Transverse colon (tissue), 4 donors: ENCODE measurements at regions not wholly inside any gene's neighbourhood (a gene's known extent, or its start where the extent isn't known, plus 50 kb on each side); places are given as distances from the start of the nearest gene placed in this dataset.

ENCODE experiments used
- DNase-seq: peaks from one replicate; pipeline ENCODE4 v3.0.0-alpha.2; 2019
- H3K27ac ChIP-seq, 4 donors: fragments of 200-600 bp; sonication (generic); 2 replicates each; pipeline ENCODE4 v1.5.1; 2016 to 2018; ENCODE audit warnings: inconsistent platforms in 4 of 4
- H3K27me3 ChIP-seq: fragments of 200-600 bp; sonication (generic); 2 replicates; pipeline ENCODE4 v1.5.1; 2017; ENCODE audit warnings: inconsistent platforms
- H3K36me3 ChIP-seq, 4 donors: fragments of 200-600 bp; sonication (generic); 2 replicates each; pipeline ENCODE4 v1.5.1; 2017 to 2019; ENCODE audit warnings: inconsistent platforms in 4 of 4
- H3K4me1 ChIP-seq, 4 donors: fragments of 200-600 bp; sonication (generic); 2 replicates each; pipeline ENCODE4 v1.5.1; 2017 to 2020; ENCODE audit warnings: inconsistent platforms in 4 of 4
- H3K4me3 ChIP-seq, 4 donors: fragments of 200-600 bp; sonication (generic); 1 replicate in 1 of 4; 2 replicates in 3 of 4; pipeline versions ENCODE4 v1.5.1 to v1.6.1; 2017 to 2019; ENCODE audit warnings: inconsistent platforms in 4 of 4
- H3K9me3 ChIP-seq, 2 donors: fragments of 200-600 bp; sonication (generic); 2 replicates each; pipeline ENCODE4 v1.5.1; 2017 to 2019; ENCODE audit warnings: inconsistent platforms in 2 of 2
- CTCF ChIP-seq, 5 experiments: fragments of 200-600 bp in 3 of 5; fragments of 450-650 bp in 2 of 5; sonication (generic) in 3 of 5; IDR thresholded peaks; 1 replicate in 2 of 5; 2 replicates in 3 of 5; pipeline ENCODE4 v1.5.1; 2016 to 2017; ENCODE audit warnings: antibody characterized with exemption in 5 of 5, inconsistent platforms in 3 of 5, mild to moderate bottlenecking in 2 of 5, moderate library complexity in 1 of 5
- EP300 ChIP-seq: sonication (generic); formaldehyde crosslinking; IDR thresholded peaks from one replicate; pipeline ENCODE4 v1.6.1; 2017; ENCODE audit warnings: antibody characterized with exemption, low read depth
- POLR2A ChIP-seq: fragments of 450-650 bp; IDR thresholded peaks from one replicate; pipeline ENCODE4 v1.6.1; 2016; ENCODE audit warnings: antibody characterized with exemption, mild to moderate bottlenecking, moderate library complexity
- POLR2AphosphoS5 ChIP-seq, 3 donors: sonication (generic); formaldehyde crosslinking; IDR thresholded peaks; one replicate each; pipeline ENCODE4 v1.6.1; 2016; ENCODE audit warnings: antibody characterized with exemption in 3 of 3
- WGBS, 2 donors: methylation state at CpG; one replicate each; pipeline ENCODE4 v1.1.5; 2018; ENCODE audit warnings: low coverage in 1 of 2; 5-methylcytosine and 5-hydroxymethylcytosine counted together
- in situ Hi-C, 4 donors: fragments of 200-750 bp; cut with MboI; loops; one replicate each; pipeline versions ENCODE4 v1.15.0 to v1.15.1; 2017; ENCODE audit warnings: low sequenced_read_pairs in 3 of 4, low pct_ligation_motif_present in 1 of 4, low pct_unique_long_range_greater_than_20kb in 1 of 4
- intact Hi-C: fragments of 100-400 bp; cut with DNase I; formaldehyde crosslinking; loops from one replicate; pipeline ENCODE4 v1.15.1; 2023; ENCODE audit warnings: low total_unique reads

- intact Hi-C loops (no loop called here), in situ Hi-C loops (no loop called here)
- no peaks in the 10 kb centered on the region for H3K36me3 ChIP-seq
- no peak for TF ChIP-seq POLR2AphosphoS5 (IDR thresholded peaks at IDR 0.05)
- no peak for TF ChIP-seq CTCF (IDR thresholded peaks at IDR 0.05)
- no peak for TF ChIP-seq EP300
- TF ChIP-seq POLR2A = no peak
- H3K27me3 ChIP-seq = no peaks in the 10 kb centered on the region
- H3K9me3 ChIP-seq = no peaks in the 10 kb centered on the region
- no peaks in the 10 kb centered on the region for H3K4me1 ChIP-seq
- DNase-seq = no peak
- 67 to 100% methylated on average over 1 of the region's 1 CpG for WGBS, 2 donors
- H3K4me3 ChIP-seq = no peak overlapping the region
- H3K27ac ChIP-seq = no peak overlapping the region
Observed at GRCh38 chrX:148156986-148157385, 175.8 kb downstream of the FMR1NB start.

GRCh38 chrX:148159796-148160195, 178.7 kb downstream of the FMR1NB start:
- no peak for TF ChIP-seq CTCF (IDR thresholded peaks at IDR 0.05)
- TF ChIP-seq EP300 = no peak
- TF ChIP-seq POLR2AphosphoS5 (IDR thresholded peaks at IDR 0.05) = no peak
- no peak for TF ChIP-seq POLR2A
- Histone ChIP-seq H3K4me1 (no peaks in the 10 kb centered on the region), H3K9me3 (no peaks in the 10 kb centered on the region), H3K36me3 (no peaks in the 10 kb centered on the region), H3K4me3 (no peak overlapping the region), H3K27ac (no peak overlapping the region), H3K27me3 (no peaks in the 10 kb centered on the region)
- in situ Hi-C loops (no loop called here), intact Hi-C loops (no loop called here)
- no peak for DNase-seq

- H3K9me3 ChIP-seq = no peaks in the 10 kb centered on the region
- intact Hi-C loops (no loop called here), in situ Hi-C loops (no loop called here)
- DNase-seq = no peak
- no peak overlapping the region for H3K4me3 ChIP-seq
- no peak overlapping the region for H3K27ac ChIP-seq
- TF ChIP-seq POLR2AphosphoS5 (IDR thresholded peaks at IDR 0.05) (no peak), POLR2A (no peak), EP300 (no peak), CTCF (IDR thresholded peaks at IDR 0.05) (no peak)
- H3K36me3 ChIP-seq = no peaks in the 10 kb centered on the region
- WGBS, 2 donors = 71% methylated on average over 6 of the region's 6 CpGs; no CpG with 5 or more reads in 1 of the 2 donors
- H3K27me3 ChIP-seq = no peaks in the 10 kb centered on the region
- H3K4me1 ChIP-seq = no peaks in the 10 kb centered on the region
Observed at GRCh38 chrX:148161701-148162100, 180.6 kb downstream of the FMR1NB start.

- H3K4me3 ChIP-seq = no peak overlapping the region
- no peaks in the 10 kb centered on the region for H3K4me1 ChIP-seq
- TF ChIP-seq POLR2A (no peak), CTCF (IDR thresholded peaks at IDR 0.05) (no peak), EP300 (no peak), POLR2AphosphoS5 (IDR thresholded peaks at IDR 0.05) (no peak)
- no peaks in the 10 kb centered on the region for H3K9me3 ChIP-seq
- H3K27ac ChIP-seq = no peak overlapping the region
- H3K27me3 ChIP-seq = no peaks in the 10 kb centered on the region
- no peak for DNase-seq
- no peaks in the 10 kb centered on the region for H3K36me3 ChIP-seq
- in situ Hi-C loops = no loop called here
- intact Hi-C loops = no loop called here
Observed at GRCh38 chrX:148185631-148186030, 204.5 kb downstream of the FMR1NB start.
